IPS DF 4.7 (cell line): ENCODE measurements at regions not wholly inside any gene's neighbourhood (a gene's known extent, or its start where the extent isn't known, plus 50 kb on each side); places are given as distances from the start of the nearest gene placed in this dataset.

Experiments
- DNase-seq: peaks from one replicate; pipeline ENCODE4 v3.0.0-alpha.2; 2013; ENCODE audit warnings: low spot score; ENCODE audit errors: extremely low read depth

DNA sequence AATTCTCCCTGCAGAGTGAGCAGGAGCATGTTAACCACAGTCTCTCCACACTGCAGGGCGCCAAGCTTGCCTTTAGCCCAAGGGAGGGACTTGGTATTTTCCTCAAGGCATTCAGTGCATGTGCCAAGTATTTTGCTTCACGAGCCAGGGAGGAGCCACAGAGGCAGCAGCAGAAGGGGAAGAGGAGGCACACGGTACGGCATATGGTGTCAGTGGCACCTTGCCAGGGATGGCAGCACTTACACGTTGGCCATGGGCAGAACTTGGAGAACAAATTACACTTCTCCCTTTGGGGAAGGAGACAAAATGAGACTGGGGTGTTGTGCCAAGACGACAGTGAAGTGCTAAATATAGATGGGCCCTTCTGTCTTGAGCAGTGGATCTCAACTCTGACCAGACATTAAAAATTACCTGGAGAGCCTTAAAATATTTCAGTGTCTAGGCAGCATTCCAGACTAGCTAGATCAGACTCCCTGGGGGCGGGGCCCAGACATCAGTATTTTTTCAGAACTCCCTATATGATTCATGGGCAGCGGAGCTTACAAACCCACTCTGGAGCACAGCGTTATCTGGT lies 155.8 kb downstream of the DRD1 start:
- no peak for DNase-seq

DNA sequence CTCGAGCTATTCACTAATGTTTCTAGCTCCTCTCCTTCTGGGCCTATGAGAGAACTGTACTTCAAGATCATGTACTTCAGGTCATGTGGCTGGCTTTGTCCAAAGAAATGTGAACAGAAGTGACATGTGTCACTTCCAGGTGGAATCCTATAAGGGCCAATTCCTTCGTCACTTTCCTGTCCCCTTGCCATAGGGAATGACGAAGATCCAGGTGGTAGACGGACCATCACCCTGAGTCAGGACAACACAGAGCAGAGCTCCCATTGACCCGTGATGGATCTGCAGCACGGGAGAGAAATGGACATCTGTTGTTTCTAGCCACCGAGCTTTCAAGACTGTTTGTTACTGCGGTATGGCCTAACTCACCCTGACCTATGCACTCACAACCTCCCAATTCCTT lies 157.0 kb downstream of the DRD1 start:
- no peak for DNase-seq

DNA sequence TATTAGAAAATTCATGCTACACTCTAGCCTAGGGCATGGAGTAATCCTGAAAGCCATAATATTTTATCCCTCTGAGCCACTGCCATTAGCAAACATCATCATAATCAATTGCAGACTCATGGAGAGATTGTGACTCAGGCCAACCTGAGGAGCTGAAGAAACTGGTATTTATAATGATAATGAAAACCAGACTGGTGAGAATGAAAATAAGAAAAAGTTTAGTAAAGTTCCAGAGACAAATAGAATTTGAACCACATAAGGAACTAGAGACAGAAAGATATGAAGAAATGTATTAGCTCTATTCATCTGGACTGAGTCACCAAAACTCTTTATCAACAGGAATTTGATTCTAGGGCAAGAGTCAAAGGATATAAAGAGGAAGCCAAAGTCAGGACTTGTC lies 158.7 kb downstream of the DRD1 start:
- DNase-seq: no peak

DNA sequence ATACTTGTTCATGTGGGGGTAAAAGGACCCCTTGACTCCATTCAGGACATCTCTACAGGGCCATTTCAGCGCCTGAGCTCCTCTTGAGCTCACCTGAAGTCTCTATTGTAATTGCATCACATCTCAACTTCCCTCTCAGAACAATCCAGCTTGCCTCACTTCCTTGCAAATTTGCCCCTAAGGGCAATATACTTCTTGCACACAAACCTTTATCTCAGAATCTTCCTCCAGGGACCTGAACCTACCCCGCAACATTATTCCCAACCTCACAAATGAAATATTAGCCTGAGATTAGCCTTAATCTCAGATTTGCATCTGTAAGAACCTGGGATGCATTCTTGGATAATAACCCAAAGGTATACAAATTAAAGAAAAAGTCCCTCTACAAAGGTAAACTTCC lies 159.2 kb downstream of the DRD1 start:
- DNase-seq: no peak

DNA sequence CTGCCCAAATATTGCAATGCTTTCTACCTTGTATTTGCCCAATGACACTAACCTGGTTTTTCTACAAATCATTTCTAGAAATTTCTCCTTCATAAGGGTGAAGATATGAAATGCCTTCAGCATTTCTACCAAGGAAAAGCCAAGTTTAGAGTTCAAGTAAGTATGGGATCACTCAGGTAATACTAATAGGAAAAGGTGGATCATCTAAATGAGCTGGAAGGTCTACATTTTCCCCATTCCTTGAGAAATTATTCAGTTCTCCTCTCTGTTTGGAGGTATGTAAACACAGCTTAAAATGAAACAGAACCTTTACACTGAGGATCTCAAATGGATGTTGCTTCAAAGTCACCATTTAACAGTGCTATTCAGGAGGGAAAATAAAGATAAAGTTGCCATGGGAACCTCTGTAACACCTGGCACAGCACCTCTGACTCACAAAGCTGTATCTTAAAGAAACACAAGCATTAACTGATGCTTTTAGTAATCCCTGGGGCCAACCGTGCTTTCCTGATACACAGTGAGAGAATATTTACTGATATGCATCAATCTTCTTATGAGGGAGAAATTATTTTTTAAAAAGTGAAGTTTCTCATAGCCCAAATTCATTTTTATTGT lies 161.3 kb downstream of the DRD1 start:
- DNase-seq: no peak

DNA sequence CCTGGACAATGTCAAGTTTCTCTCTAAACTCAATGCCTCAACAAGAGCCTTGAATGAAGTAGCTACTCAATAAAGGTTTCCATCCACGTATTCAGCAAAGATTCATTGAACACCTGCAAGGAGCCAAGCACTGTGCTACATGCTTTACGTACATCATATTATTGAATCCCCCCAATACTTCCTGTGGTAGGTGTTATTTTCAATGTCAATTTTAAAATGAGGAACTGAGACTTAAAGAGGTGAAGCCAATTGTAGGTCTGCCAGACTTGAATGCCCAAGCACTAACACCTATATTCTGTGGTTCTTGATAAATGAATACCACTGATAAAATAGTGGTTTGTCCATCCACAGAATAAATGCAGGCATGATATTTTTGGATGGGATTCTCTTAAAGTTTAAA lies 162.3 kb downstream of the DRD1 start:
- DNase-seq: no peak

DNA sequence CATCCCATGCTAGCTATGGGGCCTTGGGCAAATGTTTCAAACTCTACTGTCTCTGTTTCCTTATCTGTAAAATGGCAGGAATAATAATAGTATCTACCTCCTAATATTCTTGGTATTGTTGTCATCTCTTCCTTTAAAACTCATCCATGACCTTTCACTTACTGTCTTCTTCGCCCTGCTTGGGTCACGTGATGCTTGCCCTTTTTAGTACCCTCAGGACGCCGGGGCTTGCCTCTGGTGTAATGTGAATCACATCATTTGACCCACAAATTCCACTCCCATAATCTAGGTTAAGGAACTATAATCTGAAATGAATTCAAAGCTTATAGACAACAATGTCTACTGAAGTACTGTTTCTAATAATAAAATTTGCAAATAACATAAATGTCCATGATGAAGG lies 162.7 kb downstream of the DRD1 start:
- no peak for DNase-seq

DNA sequence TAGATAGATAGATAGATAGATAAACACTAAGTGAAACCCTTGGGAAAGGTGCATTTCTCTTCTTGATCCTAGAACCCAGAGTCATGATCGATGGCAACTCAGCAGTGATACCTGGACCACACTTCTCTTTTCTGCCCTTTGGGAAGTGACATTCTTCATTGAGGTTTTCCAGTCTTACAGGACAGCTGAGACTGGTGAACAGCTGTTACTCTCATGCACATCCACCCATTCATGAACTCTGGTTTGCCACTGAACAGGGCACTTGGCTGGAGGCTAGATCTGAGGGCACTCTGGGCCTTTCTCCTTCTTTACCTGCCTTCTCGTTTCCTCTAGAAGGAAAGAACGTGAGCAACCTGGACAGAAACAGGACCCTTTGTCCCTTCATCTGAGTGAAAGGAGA lies 164.5 kb downstream of the DRD1 start:
- DNase-seq: no peak

DNA sequence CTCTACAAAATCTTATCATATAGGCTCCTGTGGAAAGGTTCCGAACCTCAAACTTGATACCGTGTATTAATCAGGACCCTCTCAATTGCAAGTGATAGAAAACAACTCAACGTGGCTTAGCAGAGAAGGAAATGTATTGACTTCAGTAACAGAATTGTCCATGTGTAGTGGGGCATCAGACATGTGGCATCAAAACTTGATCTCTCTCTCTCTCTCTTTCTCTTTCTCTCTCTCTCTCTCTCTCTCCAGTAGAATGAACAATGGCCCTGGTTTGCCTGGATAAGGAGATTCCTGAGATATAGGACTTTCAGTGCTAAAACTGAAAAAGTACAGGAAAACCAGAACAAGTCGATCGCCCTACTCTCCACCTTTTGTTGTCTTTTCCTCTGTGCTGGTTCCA lies 168.2 kb downstream of the DRD1 start:
- DNase-seq: no peak

DNA sequence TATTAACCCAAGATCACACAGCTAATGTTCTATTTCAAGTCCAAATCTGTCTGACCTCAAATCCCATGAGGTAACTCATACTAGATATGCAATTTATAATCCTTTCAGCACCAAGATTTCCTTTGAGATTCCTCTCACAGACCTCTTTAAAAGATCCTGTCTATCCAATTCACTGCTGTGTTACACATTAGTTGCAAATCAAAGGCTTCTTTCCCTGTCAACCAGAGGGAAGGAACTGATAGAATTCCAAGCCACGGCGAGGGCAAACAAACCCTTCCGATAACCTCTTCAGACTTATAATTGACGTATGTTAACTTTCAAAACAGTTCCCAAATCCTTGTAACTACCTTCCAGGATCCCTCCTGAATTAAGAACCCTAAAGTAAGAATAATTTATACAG lies 168.9 kb downstream of the DRD1 start:
- no peak for DNase-seq

DNA sequence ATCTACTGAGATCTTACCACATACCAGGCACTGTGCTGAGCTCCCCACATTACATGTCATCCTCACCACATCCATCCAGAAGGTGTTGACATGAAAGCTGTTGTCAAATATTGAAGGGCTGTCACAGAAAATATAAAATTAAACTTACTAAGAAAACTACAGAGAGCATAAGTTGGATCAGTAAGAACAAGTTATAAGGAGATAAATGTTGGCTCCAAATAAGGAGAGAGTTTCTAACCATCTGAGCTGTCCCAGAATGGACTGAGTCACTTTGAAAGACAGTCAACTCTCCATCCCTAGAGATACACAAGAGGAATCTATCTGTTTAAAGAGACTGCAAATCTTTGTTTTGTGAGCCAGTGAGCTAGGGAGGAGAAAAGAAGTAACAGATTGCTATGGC lies 169.8 kb downstream of the DRD1 start:
- no peak for DNase-seq

DNA sequence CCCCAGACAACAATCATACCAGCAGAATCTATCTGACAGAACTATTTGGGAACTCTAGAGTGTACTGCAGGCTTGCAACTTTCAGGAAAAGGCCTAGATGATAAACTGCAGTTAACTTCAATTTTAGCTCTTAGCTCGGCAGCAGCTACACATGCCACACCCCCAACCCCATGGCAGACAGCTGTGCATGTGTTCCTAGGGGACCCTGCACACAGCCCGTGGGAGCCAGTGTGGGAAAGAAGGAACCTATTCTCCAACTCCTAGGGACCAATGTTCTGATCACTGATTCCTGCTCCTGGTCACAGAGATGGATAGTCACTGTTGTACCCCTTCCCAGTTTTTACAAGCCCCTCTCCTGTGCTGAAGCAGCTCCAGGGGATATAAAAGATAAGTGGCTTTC lies 179.6 kb downstream of the DRD1 start:
- DNase-seq: no peak

DNA sequence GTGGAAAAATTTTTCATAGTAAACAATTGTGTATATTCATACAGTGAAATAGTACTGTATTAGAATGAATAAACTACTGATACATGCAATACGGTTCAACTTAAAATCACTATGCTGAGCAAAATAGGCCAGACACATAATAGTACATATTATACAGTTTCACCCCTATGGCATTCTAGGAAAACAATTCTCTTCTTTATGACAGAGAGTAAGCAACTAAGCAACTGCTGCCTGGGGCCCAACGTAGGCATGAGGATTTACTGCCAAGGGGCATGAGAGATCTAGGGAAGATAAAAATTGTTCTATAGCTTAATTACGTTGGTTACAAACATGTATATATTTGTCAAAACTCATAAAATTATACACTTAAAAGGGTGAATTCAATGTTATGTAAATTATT lies 180.2 kb downstream of the DRD1 start:
- no peak for DNase-seq

DNA sequence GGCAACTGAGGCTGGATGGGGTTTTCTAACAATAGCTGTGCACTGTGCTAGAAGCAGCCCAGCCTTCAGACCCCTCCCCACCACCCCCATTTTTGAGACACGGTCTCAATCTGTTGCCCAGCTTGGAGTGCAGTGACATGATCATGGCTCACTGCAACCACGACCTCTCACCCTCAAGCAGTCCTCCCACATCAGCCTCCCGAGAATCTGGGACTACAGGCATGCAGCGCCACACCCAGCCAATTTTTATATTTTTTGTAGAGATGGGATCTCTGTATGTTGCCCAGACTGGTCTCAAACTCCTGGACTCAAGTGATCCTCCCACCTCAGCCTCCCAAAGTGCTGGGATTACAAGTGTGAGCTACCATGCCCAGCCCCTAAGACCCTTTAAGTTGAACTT lies 182.5 kb downstream of the DRD1 start:
- DNase-seq: no peak

DNA sequence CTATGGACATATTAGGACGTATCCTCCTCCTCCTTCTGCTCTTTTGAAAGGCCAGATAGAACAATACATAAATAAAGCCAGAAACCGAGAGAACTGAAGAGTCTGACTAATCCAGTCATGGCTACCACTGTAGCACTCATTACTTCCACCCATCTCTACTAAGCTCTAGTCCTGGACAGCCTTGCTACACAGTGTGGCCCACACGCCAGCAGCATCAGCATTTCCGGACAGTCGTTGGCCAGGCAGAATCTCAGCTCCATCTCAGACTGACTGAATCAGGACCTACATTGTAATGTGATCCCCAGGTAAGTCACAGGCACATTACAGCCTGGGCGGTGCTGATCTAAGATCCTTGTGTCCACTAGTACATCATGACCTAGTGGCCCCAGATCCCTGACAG lies 182.9 kb downstream of the DRD1 start:
- no peak for DNase-seq

DNA sequence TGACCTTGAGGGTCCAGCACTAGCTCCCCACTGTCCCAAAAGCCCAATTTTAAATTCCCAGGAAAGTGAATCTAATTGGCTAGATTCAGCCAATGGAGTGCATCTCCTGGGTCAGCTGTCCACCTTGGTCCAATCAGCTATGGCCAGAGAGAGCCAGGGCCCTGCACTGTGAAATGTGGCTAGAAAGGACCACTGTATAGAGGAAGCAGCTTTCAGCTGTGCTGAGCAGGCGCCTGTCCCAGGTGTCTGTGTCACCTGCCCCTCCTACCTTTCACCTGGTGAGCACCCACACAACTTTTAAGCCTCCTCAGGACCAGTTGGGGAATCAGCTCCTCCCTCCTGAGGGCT lies 186.2 kb downstream of the DRD1 start:
- DNase-seq: no peak

DNA sequence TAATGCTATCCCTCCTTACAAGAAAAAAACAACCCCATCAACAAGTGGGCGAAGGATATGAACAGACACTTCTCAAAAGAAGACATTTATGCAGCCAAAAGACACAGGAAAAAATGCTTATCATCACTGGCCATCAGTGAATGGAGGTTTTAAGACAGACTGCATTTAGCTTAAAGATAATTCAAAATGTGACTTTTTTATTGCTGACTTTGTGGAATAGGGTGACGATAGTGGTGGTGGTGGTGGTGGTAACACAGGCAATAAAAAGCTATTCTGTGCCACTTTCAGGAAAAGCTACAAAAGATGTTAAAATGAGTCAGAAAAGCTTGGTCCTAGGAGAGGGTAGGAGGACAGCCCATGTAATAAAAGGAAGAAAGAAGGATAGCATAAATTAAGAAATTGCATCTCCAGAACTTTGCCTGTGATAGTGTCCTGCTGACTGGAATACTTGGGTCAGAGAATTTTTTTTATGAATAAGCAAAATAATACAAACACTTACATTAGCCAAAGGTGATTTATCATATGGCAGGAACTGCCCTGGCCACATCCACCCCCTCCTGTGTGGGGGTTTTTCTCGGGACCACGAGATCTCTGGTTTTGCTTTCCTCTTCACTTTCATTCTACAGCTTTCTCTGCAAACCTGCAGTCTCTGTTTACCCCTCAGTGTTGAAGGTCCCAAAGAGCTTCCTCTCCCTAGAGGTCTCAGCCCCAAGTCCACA lies 186.7 kb downstream of the DRD1 start:
- no peak for DNase-seq

DNA sequence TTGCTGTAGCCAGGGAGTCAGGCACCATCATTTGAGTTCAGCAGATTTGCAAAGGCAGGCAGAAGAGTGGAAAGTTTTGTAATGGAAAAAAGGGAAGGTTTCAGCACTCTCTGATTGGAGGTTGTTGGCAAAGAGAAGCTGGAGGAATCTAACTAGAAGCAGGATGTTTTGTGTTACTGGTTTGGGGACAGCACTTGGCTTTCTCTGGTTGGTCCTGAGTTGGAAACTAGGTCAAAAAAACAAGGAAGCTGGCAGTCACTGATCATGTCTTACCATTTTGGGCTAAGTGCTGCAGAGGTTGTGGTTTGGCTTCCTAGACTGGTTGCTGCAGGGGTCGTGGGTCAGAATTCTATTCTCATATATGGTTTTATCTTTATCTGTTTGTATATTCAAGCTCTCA lies 189.8 kb downstream of the DRD1 start:
- no peak for DNase-seq

DNA sequence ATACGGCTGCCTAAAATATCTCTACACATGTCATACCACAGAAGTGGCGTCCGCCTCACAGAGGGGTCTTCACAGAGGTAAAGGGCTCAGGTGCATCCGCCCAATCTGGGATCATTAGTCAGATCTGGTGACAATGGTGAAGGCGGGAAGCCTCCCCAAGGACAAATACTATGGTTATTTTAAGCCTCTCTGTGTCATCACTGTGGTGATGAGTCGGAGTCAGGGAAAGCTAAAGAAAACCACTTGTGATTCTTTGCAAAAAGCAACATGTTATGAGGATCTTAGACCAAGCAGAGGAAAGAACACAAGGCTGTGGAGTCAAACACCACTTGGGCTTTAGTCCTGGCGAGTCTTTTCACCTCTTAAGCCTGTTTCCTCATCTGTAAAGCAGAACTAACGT lies 190.4 kb downstream of the DRD1 start:
- DNase-seq: no peak

DNA sequence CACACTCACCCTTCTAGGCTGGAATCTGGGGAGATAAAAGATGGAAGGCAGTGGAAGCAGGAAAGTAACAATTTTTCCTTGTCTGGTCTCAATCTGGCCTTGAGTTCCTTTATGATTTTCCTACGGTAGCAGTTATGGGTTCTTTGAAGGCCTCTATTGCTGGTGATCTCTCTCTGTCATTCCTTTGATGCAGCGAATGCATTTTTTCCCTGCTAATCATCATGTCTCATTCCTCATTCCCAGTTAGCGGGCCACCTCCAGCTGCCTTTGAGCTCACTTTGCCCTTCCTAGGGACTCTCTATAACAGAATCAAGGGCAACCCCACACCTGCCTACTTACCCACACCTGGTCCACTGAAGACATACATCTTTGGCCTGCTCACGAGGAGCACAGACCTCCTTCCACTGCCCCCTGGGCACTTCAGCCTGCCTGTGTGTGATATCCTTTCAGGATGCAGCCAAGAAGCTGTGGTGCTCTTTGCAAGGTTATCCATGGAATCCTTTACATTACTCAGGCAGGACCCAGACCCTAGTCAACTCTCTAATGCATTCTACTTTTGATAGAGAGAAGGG lies 191.7 kb downstream of the DRD1 start:
- no peak for DNase-seq

DNA sequence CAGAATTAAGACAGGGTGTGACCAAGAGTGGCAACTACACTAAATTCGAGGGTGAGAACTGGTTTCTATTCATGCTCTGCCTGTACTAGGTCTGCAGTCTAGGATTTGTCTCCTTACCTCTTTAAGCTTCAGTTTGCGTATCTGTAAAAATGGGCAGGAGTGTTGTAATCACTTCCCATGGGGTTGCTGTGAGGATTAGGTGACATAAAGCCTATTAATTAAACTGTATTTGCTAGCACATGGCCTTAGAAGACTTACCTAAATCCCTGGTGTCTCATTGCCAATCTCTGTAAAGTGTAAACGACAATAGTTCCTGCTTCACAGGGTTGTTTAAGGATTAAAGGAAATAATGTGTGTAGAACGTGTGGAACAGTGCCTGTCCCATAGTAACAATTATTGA lies 193.6 kb downstream of the DRD1 start:
- DNase-seq: no peak

DNA sequence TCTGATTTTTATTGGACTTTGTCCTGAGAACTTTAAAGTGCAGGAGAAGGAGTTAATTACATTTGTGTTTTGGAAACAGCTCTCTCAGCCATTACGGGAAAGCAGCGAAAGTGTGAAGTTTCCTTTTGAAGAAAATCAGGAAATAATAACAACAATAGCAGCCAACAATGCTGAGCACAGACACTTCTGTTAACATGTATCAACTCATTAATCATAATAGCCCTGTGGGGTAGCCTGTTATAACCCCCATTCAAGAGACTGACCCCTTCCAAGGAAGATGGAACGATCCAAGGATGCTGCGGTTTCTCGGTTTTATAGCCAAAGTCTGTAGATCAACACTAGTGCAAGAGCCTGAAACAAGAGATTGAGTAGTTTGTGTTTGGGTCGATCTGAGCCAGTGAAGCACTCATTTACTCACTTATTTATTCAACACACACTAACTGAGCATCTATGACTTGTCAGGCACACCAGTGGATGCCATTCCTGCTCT lies 195.5 kb downstream of the DRD1 start:
- DNase-seq: no peak
